ENCODE measurements at regions not wholly inside any gene's neighbourhood (a gene's known extent, or its start where the extent isn't known, plus 50 kb on each side); places are given as distances from the start of the nearest gene placed in this dataset.

GRCh38 chr2:59354498-59354897 is 1113.4 kb upstream of the FANCL start:
- Mint-ChIP-seq H3K9me3 (ENCODE audit: insufficient read depth) (no peaks in the 10 kb centered on the region), H3K27ac (no peak overlapping the region), H3K27me3 (no peaks in the 10 kb centered on the region), H3K4me1 (no peaks in the 10 kb centered on the region), H3K4me3 (no peak overlapping the region)
- Histone ChIP-seq H3K9me3 (ENCODE audit: control extremely low read depth in 1 of 3, control insufficient read depth in 2 of 3, insufficient read depth in 1 of 3, low read length in 2 of 3) (no peaks in the 10 kb centered on the region), H3K9ac (ENCODE audit: low read length) (no peak overlapping the region), H3K4me3 (ENCODE audit: control extremely low read depth in 1 of 5, extremely low read depth in 1 of 5, insufficient read depth in 1 of 5, low read depth in 2 of 5, low read length in 4 of 5) (no peak overlapping the region), H3K4me1 (ENCODE audit: control insufficient read depth in 2 of 2, insufficient read depth in 2 of 2, low read length in 2 of 2) (no peaks in the 10 kb centered on the region), H3K36me3 (replicated peaks in 1 of 2; ENCODE audit: control extremely low read depth in 1 of 2, control insufficient read depth in 1 of 2, extremely low read depth in 1 of 2, insufficient read depth in 2 of 2, low read length in 1 of 2) (no peaks in the 10 kb centered on the region), H3K27me3 (replicated peaks in 1 of 4; ENCODE audit: control extremely low read depth in 1 of 4, control insufficient read depth in 3 of 4, insufficient read depth in 4 of 4, low read length in 3 of 4) (no peaks in the 10 kb centered on the region), H4K20me1 (ENCODE audit: control insufficient read depth, insufficient read depth, low read length, poor library complexity, severe bottlenecking) (no peaks in the 10 kb centered on the region), H3K79me2 (ENCODE audit: control insufficient read depth, insufficient read depth, low read length) (no peaks in the 10 kb centered on the region), H2AFZ (ENCODE audit: insufficient read depth, low read depth, low read length, poor library complexity, severe bottlenecking) (no peak overlapping the region), H3K4me2 (replicated peaks; ENCODE audit: low read depth, low read length, poor library complexity, severe bottlenecking) (no peak overlapping the region), H3K27ac (ENCODE audit: low read length in 2 of 2) (no peak overlapping the region)
- ChIA-PET POLR2A (no interaction called here), CTCF (no interaction called here)
- intact Hi-C loops (cut with micrococcal nuclease): no loop called here
- ATAC-seq (ENCODE audit: low read depth): no peak
- TF ChIP-seq CTCF (IDR thresholded peaks at IDR 0.05) (no peak), EZH2 (IDR thresholded peaks at IDR 0.05; ENCODE audit: borderline replicate concordance, insufficient read depth, low read depth, low read length, poor library complexity, severe bottlenecking) (no peak)
- DNase-seq: no peak
- WGBS (ENCODE audit: insufficient coverage): 100% methylated on average over 1 of the region's 3 CpGs

GRCh38 chr2:59353306-59353921 is 1112.3 kb upstream of the FANCL start:
- Mint-ChIP-seq H3K4me1 (no peaks in the 10 kb centered on the region), H3K9me3 (ENCODE audit: insufficient read depth) (no peaks in the 10 kb centered on the region), H3K27me3 (no peaks in the 10 kb centered on the region), H3K4me3 (no peak overlapping the region), H3K27ac (no peak overlapping the region)
- Histone ChIP-seq H3K4me2 (replicated peaks; ENCODE audit: low read depth, low read length, poor library complexity, severe bottlenecking) (no peak overlapping the region), H3K9ac (ENCODE audit: low read length) (no peak overlapping the region), H4K20me1 (ENCODE audit: control insufficient read depth, insufficient read depth, low read length, poor library complexity, severe bottlenecking) (no peaks in the 10 kb centered on the region), H3K79me2 (ENCODE audit: control insufficient read depth, insufficient read depth, low read length) (no peaks in the 10 kb centered on the region), H3K4me1 (ENCODE audit: control insufficient read depth in 2 of 2, insufficient read depth in 2 of 2, low read length in 2 of 2) (no peaks in the 10 kb centered on the region), H3K4me3 (ENCODE audit: control extremely low read depth in 1 of 5, extremely low read depth in 1 of 5, insufficient read depth in 1 of 5, low read depth in 2 of 5, low read length in 4 of 5) (no peak overlapping the region), H3K27ac (ENCODE audit: low read length in 2 of 2) (no peak overlapping the region), H2AFZ (ENCODE audit: insufficient read depth, low read depth, low read length, poor library complexity, severe bottlenecking) (no peak overlapping the region), H3K27me3 (replicated peaks in 1 of 4; ENCODE audit: control extremely low read depth in 1 of 4, control insufficient read depth in 3 of 4, insufficient read depth in 4 of 4, low read length in 3 of 4) (no peaks in the 10 kb centered on the region), H3K9me3 (ENCODE audit: control extremely low read depth in 1 of 3, control insufficient read depth in 2 of 3, insufficient read depth in 1 of 3, low read length in 2 of 3) (no peaks in the 10 kb centered on the region), H3K36me3 (replicated peaks in 1 of 2; ENCODE audit: control extremely low read depth in 1 of 2, control insufficient read depth in 1 of 2, extremely low read depth in 1 of 2, insufficient read depth in 2 of 2, low read length in 1 of 2) (no peaks in the 10 kb centered on the region)
- WGBS (ENCODE audit: insufficient coverage): 97% methylated on average over 4 of the region's 5 CpGs
- DNase-seq (no peak), ATAC-seq (ENCODE audit: low read depth) (no peak)
- intact Hi-C loops (cut with micrococcal nuclease): no loop called here
- TF ChIP-seq CTCF (IDR thresholded peaks at IDR 0.05) (no peak), EZH2 (IDR thresholded peaks at IDR 0.05; ENCODE audit: borderline replicate concordance, insufficient read depth, low read depth, low read length, poor library complexity, severe bottlenecking) (no peak)
- CTCF ChIA-PET: no interaction called here
- POLR2A ChIA-PET: no interaction called here
